Stimulated activated CD4-positive, alpha-beta T cell treated with anti-CD3 and anti-CD28 coated beads, Interleukin-15, amount 100 ng/mL, for 1 hour (primary cell): ENCODE measurements at regions not wholly inside any gene's neighbourhood (a gene's known extent, or its start where the extent isn't known, plus 50 kb on each side); places are given as distances from the start of the nearest gene placed in this dataset.

Experiments
- DNase-seq, 2 donors: peaks; one replicate each; pipeline ENCODE4 v3.0.0-alpha.2; 2020; ENCODE audit warnings: low read depth in 1 of 2, low spot score in 1 of 2

DNA sequence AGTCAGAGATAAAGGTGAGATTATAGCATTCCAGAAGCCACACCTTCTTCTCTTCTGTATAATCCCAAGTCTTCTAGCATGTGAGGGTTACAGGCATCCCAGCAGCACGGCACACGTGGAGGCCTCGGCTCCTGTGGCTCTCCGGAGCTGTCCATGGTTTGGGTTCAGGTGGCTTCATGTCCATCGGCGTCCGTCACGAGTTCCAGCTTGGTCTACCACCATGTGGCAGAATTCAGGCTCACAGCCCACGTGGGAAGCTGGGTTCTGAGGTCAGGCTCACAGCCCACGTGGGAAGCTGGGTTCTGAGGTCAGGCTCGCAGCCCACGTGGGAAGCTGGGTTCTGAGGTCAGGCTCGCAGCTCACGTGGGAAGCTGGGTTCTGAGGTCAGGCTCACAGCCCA, 378.3 kb upstream of the SALL3 start:
- no peak for DNase-seq

DNA sequence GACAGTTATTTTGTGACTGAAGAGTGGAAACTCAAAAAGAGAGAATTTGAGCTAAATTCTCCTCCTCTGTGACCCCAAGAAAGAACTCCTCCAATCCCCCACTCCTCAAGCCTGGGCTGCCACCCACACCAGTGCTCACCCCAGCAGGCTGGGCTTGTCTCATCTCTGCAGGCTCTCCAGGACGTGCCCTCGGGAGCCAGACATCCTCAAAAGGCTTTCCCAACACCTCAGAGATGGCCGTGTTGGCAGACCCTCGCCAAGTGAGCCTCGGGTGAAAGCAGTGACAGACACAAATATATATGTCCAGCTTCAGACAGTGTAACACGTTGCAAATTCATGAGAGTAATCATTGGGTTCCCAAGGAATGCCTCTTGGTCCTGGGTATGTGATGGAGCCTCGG, 377.7 kb upstream of the SALL3 start:
- DNase-seq, result no peak

GRCh38 chr18:78602430-78602829, 377.2 kb upstream of the SALL3 start:
- no peak for DNase-seq

DNA sequence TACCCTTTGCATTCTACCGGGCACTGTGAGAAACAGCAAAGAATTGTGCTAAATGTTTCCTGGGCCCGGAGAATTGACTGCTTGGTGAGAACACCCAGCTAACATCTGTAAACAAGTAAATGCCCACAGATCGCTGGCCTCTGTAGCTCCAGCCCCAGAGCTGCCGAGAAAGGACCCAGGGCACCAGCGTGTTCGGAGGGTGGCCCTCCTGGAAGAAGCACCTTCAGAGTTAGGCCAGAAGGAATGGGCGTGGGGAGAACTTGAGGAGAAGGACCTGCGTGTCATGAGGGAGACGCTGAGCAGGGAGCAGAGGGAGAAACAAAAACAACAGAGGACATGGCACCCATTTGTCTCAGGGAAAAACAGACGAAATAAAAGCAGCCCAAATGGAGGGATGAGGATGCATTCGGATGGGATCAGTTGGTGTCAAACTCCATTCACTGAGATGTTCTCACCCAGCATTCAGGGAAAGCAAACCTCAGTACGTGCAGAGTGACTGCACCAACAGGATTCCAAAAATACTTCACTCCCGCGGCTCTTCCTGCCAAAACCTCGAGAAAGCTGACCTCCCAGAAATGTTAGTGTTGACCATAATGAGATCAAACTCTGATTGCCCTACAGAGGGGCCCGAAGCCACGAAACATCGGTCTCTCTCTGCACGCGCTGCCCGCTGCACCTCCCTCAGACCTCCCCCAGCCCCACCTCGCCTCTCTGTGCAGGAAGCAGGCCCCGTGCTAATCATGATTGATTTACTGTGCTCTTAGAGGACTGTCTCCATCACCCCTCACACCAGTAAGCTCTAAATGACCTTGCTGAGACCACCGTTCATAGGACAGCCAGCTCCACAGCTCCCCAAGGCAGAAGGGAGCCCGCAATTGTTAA, 376.3 kb upstream of the SALL3 start:
- DNase-seq, result no peak

- no peak for DNase-seq
Observed at GRCh38 chr18:78605255-78605654, 374.4 kb upstream of the SALL3 start.

GRCh38 chr18:78607221-78607620, 372.4 kb upstream of the SALL3 start:
- no peak for DNase-seq

DNA sequence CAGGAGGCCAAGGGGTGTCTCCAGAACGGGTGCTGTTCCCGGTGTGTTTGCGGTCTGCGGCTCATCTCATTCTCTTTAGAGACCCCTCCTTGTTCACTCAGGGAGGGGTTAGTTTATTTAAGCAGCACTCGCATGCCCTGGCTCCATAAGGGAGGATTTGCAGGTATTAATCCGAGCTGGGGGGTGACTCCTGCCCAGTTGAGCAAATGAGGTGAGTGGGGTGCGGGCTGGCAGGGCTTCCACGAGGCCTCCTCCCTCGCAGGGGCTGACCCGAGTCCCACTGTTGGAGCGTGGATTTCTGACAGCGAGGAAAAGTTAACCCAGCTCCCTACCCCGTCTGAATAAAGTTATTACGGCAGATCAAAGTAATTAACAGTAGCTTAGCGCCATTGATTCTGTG, 371.8 kb upstream of the SALL3 start:
- DNase-seq, result no peak

- DNase-seq, result no peak
Observed at GRCh38 chr18:78610179-78610578, 369.4 kb upstream of the SALL3 start.

- DNase-seq, result no peak
Observed at GRCh38 chr18:78611201-78611800, 368.3 kb upstream of the SALL3 start.

DNA sequence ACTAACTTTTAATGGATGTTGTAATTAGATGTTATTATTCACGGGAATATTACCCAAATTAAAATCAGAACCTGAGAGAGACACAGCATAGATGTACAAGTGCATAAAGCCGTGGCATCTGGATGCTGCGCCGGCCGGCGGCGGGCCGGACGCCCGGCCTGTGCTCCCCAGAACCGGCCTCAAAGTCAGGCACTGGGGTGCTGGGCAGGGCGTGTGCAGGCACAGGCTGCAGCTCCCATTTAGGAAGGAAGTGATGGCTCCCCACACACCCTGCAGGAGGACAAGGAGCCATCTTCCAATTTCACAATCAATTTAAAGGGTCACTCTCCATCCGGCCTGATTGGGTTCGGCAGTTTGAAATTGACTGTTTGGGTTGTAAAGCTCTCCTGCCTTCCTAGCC, 367.7 kb upstream of the SALL3 start:
- DNase-seq, result no peak

DNA sequence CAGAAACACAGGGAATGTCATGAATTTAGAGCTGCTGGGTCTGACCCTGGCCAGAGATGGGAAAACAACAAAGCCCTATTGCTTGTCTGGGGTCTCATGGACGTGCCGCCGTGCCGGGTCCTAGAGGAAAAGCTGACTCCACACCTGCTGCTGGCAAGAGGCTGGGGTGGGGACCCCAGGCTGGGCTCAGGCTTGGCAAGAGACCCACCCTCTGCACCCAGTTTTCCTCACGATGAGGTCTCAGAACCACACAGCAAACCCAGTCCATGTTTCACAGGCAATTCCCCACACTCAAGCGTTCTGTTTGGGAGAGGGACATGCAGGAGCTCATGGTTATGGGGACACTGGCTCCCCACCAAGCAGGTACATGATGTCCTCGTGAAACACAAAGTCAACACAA, 367.3 kb upstream of the SALL3 start:
- no peak for DNase-seq

DNA sequence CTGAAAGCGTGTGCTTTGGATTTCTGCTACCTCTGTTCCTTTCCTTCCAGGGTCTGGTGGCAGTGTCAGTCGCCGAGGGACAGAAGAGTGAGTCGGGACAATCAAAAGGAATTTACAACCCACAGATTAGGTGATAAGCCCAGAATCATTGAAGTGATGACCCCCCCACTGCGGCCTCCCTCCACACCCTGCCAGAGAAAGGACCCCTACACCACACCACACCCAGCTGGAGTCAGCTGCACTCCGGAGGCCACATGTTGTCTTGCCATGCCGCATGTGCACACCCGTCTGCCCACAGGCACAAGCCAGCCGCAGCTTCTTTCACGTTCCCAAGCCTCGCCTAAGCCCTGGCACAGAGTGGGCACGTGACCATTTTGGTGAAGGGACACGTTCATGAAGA, 366.8 kb upstream of the SALL3 start:
- DNase-seq, result no peak

DNA sequence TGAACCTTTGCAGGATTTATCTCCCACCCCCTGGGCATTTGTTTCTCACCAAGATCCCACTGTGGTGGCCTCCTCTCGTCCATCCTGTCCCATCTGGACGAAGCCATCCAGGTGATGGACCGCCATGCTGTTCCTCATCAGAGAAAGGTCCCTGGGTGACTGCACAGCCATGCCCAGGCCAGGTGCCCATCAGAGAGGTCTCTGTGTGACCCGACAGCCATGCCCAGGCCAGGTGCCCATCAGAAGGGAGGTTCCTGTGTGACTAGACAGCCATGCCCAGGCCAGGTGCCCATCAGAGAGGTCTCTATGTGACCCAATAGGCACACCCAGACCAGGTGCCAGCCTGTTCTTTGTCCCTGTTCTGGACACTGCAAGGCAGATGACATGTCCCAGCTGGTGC, 360.9 kb upstream of the SALL3 start:
- no peak for DNase-seq

- no peak for DNase-seq
Observed at GRCh38 chr18:78619854-78620253, 359.8 kb upstream of the SALL3 start.

DNA sequence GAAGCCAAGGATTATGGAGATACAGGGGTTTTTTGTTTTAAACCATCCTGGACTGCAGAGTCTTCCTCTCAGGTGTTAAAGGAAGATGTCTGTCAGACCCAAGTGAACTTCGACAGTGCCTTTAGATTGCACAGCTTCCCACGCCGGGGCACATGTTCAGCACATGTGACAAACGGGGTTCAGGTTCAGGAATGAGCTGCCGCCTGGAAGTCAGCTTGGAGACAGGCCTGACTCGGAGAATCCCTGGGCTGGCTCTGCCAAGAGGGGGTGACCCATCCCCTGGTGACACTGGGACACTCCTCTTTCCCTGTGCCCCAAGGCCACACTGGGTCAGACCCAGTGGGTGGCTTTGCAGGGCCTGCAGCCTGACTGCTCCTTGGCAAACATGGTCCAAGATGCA, 359.3 kb upstream of the SALL3 start:
- no peak for DNase-seq

GRCh38 chr18:78621141-78621755, 358.4 kb upstream of the SALL3 start:
- no peak for DNase-seq

DNA sequence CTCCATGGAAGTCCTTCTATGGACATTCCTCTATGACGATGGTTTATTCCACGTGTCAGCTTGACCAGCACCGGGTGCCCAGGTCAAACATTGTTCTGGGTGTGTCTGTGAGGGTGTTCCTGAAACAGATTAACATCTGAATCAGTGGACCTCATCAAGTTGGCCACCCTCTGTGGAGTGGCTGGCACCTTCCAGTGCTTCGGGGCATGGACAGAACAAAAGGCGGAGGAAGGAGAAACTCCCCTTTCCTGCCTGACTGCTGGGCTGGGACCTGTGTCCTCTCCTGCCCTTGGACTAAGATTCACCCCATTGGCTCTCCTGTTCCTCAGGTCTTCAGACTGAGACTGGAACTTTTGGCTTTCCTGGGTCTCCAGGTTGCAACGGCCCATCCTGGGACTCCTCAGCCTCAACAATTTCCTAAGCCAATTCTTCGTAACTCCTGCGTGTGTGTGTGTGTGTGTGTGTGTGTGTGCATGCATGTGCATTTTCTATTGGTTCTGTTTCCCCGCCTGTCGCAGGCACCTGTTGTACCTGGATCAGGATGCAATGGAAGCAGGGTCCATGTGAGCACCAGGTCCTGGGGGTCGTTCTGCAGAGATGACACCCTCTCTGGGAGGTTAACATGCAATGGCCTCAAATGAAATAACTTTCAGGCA, 357.2 kb upstream of the SALL3 start:
- no peak for DNase-seq

GRCh38 chr18:78622907-78623541, 356.6 kb upstream of the SALL3 start:
- DNase-seq, result no peak

GRCh38 chr18:78624646-78625279, 354.9 kb upstream of the SALL3 start:
- no peak for DNase-seq

DNA sequence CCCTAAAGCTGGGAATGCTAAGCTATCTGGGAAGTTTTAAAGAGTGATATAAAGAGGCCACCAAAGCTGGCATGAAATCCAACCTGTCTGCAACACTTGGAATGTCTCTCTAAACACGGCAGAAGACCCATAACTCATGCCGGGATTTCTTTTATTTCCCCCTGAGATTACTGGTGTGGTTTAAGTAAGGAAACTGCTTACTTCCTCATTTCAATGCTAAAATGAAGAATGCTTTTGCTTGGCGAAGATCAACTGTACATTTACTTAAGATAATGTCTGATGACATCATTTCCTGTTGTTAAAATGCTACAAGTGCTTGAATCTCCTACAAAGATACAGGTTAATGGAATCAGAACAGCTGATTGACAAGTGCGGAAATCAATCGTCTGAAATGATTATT, 353.8 kb upstream of the SALL3 start:
- DNase-seq, result no peak
